GM21367 (cell line): ENCODE measurements at regions not wholly inside any gene's neighbourhood (a gene's known extent, or its start where the extent isn't known, plus 50 kb on each side); places are given as distances from the start of the nearest gene placed in this dataset.
"Not testable (repeated sequence)": the region's sequence is repeated elsewhere in the genome, so short reads cannot be mapped to it uniquely, and the experiment has no call there.

ENCODE experiments used
- ATAC-seq: cut with Tn5 transposase; IDR thresholded peaks from one replicate; pipeline ENCODE4 v1.9.1; 2021; ENCODE audit not compliant: unreplicated experiment

GRCh38 chr6:72530750-72531149, 91.1 kb upstream of the KCNQ5 start:
- no peak for ATAC-seq

GRCh38 chr6:72533606-72534005, 88.3 kb upstream of the KCNQ5 start:
- ATAC-seq = no peak

GRCh38 chr6:72534236-72534635, 87.6 kb upstream of the KCNQ5 start:
- no peak for ATAC-seq

- no peak for ATAC-seq
Measured at GRCh38 chr6:72535124-72535523, 86.7 kb upstream of the KCNQ5 start.

- ATAC-seq = no peak
Measured at GRCh38 chr6:72547020-72547419, 74.8 kb upstream of the KCNQ5 start.

- ATAC-seq = no peak
Measured at GRCh38 chr6:72551470-72551869, 70.4 kb upstream of the KCNQ5 start.

GRCh38 chr6:72552938-72553337, 68.9 kb upstream of the KCNQ5 start:
- no peak for ATAC-seq

GRCh38 chr6:72553531-72554511, 68.0 kb upstream of the KCNQ5 start:
- ATAC-seq = no peak

- no peak for ATAC-seq
Measured at GRCh38 chr6:72554761-72555221, 67.1 kb upstream of the KCNQ5 start.

- ATAC-seq = no peak
Measured at GRCh38 chr6:72559067-72559466, 62.8 kb upstream of the KCNQ5 start.

GRCh38 chr6:72559555-72559954, 62.3 kb upstream of the KCNQ5 start:
- ATAC-seq = no peak

GRCh38 chr6:72560721-72561593, 60.9 kb upstream of the KCNQ5 start:
- no peak for ATAC-seq

- ATAC-seq = no peak
Measured at GRCh38 chr6:72561629-72562028, 60.2 kb upstream of the KCNQ5 start.

- ATAC-seq = no peak
Measured at GRCh38 chr6:72564231-72564630, 57.6 kb upstream of the KCNQ5 start.

GRCh38 chr6:72571993-72572392, 49.9 kb upstream of the KCNQ5 start:
- ATAC-seq = not testable (repeated sequence)
